HepG2 (cell line): ENCODE measurements at regions not wholly inside any gene's neighbourhood (a gene's known extent, or its start where the extent isn't known, plus 50 kb on each side); places are given as distances from the start of the nearest gene placed in this dataset.

Experiments used
- ARID4A ChIP-seq: sonication (generic); formaldehyde crosslinking; IDR thresholded peaks from 2 replicates; pipeline ENCODE4 v1.5.0; 2020; ENCODE audit warnings: mild to moderate bottlenecking, missing genetic modification reagents, borderline replicate concordance
- ATM ChIP-seq: fragments of 450-650 bp; IDR thresholded peaks from 2 replicates; pipeline ENCODE4 v1.7.1; 2017; ENCODE audit warnings: mild to moderate bottlenecking, borderline replicate concordance
- CBX5 ChIP-seq: sonication (generic); formaldehyde crosslinking; IDR thresholded peaks from 2 replicates; pipeline ENCODE4 v1.4.0; 2020; ENCODE audit warnings: missing genetic modification reagents, borderline replicate concordance
- KDM5A ChIP-seq: fragments of 200-600 bp; sonication (generic); IDR thresholded peaks from 2 replicates; pipeline ENCODE4 v1.7.0; 2018; ENCODE audit warnings: antibody characterized with exemption, mild to moderate bottlenecking, low read length, borderline replicate concordance
- KLF12 ChIP-seq: sonication (generic); formaldehyde crosslinking; IDR thresholded peaks from 2 replicates; pipeline ENCODE4 v1.4.0; 2020; ENCODE audit warnings: missing genetic modification reagents, borderline replicate concordance
- MBD4 ChIP-seq: IDR thresholded peaks from 2 replicates; pipeline ENCODE4 v1.6.1; 2012; ENCODE audit warnings: low read length, inconsistent platforms, borderline replicate concordance
- ZFP1 ChIP-seq: IDR thresholded peaks from 2 replicates; pipeline ENCODE4 v1.6.1; 2016
- ZFX ChIP-seq: sonication (generic); formaldehyde crosslinking; IDR thresholded peaks from 2 replicates; pipeline ENCODE4 v1.4.0; 2020; ENCODE audit warnings: mild to moderate bottlenecking, low read depth, missing genetic modification reagents, moderate library complexity
- ZNF160 ChIP-seq: sonication (generic); formaldehyde crosslinking; IDR thresholded peaks from 2 replicates; pipeline ENCODE4 v1.8.0; 2022; ENCODE audit warnings: mild to moderate bottlenecking, inconsistent platforms, missing genetic modification reagents
- ZNF549 ChIP-seq: sonication (generic); formaldehyde crosslinking; IDR thresholded peaks from 2 replicates; pipeline ENCODE4 v1.5.0; 2020; ENCODE audit warnings: missing genetic modification reagents
- ZNF570 ChIP-seq: sonication (generic); formaldehyde crosslinking; IDR thresholded peaks from 2 replicates; pipeline ENCODE4 v1.4.0; 2020; ENCODE audit warnings: mild to moderate bottlenecking, missing genetic modification reagents, borderline replicate concordance
- ZNF660 ChIP-seq: sonication (generic); formaldehyde crosslinking; IDR thresholded peaks from 2 replicates; pipeline ENCODE4 v1.5.1; 2020; ENCODE audit warnings: mild to moderate bottlenecking, low read depth, missing genetic modification reagents, borderline replicate concordance
- ZNF704 ChIP-seq: sonication (generic); formaldehyde crosslinking; IDR thresholded peaks from 2 replicates; pipeline ENCODE4 v1.8.1; 2023; ENCODE audit warnings: mild to moderate bottlenecking, inconsistent platforms, moderate library complexity, missing genetic modification reagents, borderline replicate concordance
- TF ChIP-seq, protein P1 (sequence below): sonication (generic); IDR thresholded peaks from 2 replicates; pipeline ENCODE4 v1.6.1; 2016; ENCODE audit warnings: low read depth, borderline replicate concordance
- TF ChIP-seq, protein P2 (sequence below): sonication (generic); formaldehyde crosslinking; IDR thresholded peaks from 2 replicates; pipeline ENCODE4 v1.5.1; 2020; ENCODE audit warnings: missing genetic modification reagents, mild to moderate bottlenecking, borderline replicate concordance
- TF ChIP-seq, protein P3 (sequence below): sonication (generic); formaldehyde crosslinking; IDR thresholded peaks from 2 replicates; pipeline ENCODE4 v1.4.0; 2020; ENCODE audit warnings: mild to moderate bottlenecking, missing genetic modification reagents

- no peak for TF ChIP-seq ZFP1 (CRISPR knock-in tag)
- no peak for TF ChIP-seq ZNF160
- TF ChIP-seq KDM5A, result no peak
- no peak for TF ChIP-seq ATM
- TF ChIP-seq, protein P1, sequence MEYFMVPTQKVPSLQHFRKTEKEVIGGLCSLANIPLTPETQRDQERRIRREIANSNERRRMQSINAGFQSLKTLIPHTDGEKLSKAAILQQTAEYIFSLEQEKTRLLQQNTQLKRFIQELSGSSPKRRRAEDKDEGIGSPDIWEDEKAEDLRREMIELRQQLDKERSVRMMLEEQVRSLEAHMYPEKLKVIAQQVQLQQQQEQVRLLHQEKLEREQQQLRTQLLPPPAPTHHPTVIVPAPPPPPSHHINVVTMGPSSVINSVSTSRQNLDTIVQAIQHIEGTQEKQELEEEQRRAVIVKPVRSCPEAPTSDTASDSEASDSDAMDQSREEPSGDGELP, result no peak
- TF ChIP-seq, protein P2, sequence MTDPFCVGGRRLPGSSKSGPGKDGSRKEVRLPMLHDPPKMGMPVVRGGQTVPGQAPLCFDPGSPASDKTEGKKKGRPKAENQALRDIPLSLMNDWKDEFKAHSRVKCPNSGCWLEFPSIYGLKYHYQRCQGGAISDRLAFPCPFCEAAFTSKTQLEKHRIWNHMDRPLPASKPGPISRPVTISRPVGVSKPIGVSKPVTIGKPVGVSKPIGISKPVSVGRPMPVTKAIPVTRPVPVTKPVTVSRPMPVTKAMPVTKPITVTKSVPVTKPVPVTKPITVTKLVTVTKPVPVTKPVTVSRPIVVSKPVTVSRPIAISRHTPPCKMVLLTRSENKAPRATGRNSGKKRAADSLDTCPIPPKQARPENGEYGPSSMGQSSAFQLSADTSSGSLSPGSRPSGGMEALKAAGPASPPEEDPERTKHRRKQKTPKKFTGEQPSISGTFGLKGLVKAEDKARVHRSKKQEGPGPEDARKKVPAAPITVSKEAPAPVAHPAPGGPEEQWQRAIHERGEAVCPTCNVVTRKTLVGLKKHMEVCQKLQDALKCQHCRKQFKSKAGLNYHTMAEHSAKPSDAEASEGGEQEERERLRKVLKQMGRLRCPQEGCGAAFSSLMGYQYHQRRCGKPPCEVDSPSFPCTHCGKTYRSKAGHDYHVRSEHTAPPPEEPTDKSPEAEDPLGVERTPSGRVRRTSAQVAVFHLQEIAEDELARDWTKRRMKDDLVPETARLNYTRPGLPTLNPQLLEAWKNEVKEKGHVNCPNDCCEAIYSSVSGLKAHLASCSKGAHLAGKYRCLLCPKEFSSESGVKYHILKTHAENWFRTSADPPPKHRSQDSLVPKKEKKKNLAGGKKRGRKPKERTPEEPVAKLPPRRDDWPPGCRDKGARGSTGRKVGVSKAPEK, result no peak
- TF ChIP-seq ZNF660 (CRISPR knock-in tag), result no peak
- TF ChIP-seq ZNF570 (CRISPR knock-in tag), result no peak
- TF ChIP-seq ZNF549 (CRISPR knock-in tag), result no peak
- TF ChIP-seq CBX5 (CRISPR knock-in tag), result 0 out of 2 replicates have a peak, but pooled peaks have one; percentile 17
- no peak for TF ChIP-seq ZNF704 (CRISPR knock-in tag)
- no peak for TF ChIP-seq KLF12 (CRISPR knock-in tag)
- no peak for TF ChIP-seq ARID4A (CRISPR knock-in tag)
- TF ChIP-seq, protein P3, sequence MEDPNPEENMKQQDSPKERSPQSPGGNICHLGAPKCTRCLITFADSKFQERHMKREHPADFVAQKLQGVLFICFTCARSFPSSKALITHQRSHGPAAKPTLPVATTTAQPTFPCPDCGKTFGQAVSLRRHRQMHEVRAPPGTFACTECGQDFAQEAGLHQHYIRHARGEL, result no peak
- no peak for TF ChIP-seq ZFX (CRISPR knock-in tag)
- no peak for TF ChIP-seq MBD4
Observed at GRCh38 chr7:85426487-85426960, 239.7 kb upstream of the SEMA3D start (continued).
